GM18870 (cell line): ENCODE measurements at regions not wholly inside any gene's neighbourhood (a gene's known extent, or its start where the extent isn't known, plus 50 kb on each side); places are given as distances from the start of the nearest gene placed in this dataset.
"Not testable (repeated sequence)": the region's sequence is repeated elsewhere in the genome, so short reads cannot be mapped to it uniquely, and the experiment has no call there.

Experiments used
- ATAC-seq: cut with Tn5 transposase; IDR thresholded peaks from one replicate; pipeline ENCODE4 v1.9.1; 2021; ENCODE audit warnings: moderate library complexity; ENCODE audit not compliant: unreplicated experiment

DNA sequence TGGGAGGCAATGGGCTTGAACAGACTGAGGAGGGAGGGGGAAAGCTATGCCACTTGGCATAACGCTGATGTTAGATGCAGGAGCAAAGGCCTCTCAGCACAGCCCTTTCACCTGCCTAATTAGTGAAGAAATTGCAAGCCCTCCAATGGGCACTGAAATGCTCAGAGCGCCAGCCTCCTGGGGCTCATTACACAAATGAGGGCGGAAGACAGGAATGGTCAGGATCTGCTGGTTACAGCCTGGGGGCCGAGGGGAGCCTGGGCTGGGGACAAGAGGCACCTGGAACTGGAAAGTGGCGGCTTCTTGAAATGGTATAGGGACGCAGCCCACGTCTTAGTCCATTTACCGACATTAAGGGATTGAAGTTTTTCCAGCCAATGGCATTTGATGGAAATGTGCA lies 50.2 kb upstream of the PLET1 start:
- no peak for ATAC-seq

- ATAC-seq: no peak
These were observed 54.5 kb upstream of the PLET1 start for GRCh38 chr11:112315057-112315720.

- no peak for ATAC-seq
These were observed 55.4 kb upstream of the PLET1 start for GRCh38 chr11:112315861-112316739.

- no peak for ATAC-seq
These were observed 56.3 kb upstream of the PLET1 start for GRCh38 chr11:112316971-112317370.

DNA sequence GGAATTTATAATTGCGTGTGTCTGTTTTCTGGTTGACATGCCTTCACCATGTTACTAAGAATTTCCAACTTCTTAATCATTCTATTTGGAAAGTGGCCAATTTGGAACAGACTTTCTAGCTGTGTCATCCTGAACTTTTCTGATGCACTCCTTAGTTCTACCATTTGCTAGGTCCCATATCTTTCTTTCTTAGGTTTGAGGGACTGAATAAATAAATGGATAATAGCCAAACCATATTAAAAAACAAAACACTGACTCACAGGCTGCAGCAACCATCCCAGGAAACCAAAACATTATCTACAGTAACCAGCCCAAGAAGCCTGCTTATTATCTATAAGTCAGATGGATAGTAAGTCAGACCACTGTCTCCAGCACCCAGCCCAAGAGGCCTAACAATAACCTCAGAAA lies 57.5 kb upstream of the PLET1 start:
- no peak for ATAC-seq

- ATAC-seq: no peak
These were observed 58.0 kb upstream of the PLET1 start for GRCh38 chr11:112318661-112319060.

- ATAC-seq: no peak
These were observed 60.0 kb upstream of the PLET1 start for GRCh38 chr11:112320668-112321067.

GRCh38 chr11:112321501-112322172 lies 61.0 kb upstream of the PLET1 start:
- ATAC-seq: no peak

GRCh38 chr11:112322173-112322790 lies 61.6 kb upstream of the PLET1 start:
- ATAC-seq: no peak

DNA sequence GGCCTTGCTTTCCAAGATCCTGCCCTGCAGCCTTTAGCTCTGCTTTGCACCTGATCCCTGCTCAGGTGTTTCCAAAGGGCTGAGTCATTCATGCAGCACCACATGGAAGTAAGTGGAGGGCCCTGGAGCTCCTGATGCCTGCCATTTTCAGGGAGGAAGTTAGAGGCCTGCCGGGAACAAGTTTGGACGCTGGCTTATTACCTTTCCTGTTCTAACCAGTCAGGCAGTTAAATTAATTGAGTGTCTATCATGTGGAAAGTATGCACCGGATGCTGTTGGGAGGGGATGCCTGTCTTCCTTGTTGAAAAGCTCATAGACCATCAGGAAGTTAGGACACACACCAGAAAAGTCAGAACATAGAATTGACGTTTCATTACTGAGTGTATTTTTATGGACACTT lies 73.7 kb upstream of the PLET1 start:
- ATAC-seq: no peak

DNA sequence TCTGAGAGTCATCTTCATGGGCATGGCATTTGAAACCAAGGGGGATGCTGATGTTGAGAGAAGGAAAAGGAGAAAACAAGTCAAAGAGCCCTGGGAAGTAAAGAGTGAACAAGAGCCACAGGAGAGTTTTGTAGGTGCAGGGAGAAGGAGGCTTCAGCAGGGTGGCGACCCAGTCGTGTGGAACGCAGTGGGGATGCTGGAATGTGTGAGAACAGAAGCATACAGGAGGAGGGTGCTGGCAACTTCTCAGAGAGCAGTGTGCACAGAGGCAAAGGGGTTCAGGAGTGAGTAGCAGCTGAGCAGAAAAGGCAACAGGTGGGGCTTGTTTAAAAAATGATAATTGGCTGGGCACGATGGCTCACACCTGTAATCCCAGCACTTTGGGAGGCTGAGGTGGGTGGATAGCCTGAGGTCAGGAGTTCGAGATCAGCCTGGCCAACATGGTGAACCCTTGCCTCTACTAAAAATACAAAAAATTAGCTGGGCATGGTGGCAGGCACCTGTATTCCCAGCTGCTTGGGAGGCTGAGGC lies 75.8 kb upstream of the PLET1 start:
- no peak for ATAC-seq

GRCh38 chr11:112339566-112339965 lies 78.9 kb upstream of the PLET1 start:
- ATAC-seq: no peak

DNA sequence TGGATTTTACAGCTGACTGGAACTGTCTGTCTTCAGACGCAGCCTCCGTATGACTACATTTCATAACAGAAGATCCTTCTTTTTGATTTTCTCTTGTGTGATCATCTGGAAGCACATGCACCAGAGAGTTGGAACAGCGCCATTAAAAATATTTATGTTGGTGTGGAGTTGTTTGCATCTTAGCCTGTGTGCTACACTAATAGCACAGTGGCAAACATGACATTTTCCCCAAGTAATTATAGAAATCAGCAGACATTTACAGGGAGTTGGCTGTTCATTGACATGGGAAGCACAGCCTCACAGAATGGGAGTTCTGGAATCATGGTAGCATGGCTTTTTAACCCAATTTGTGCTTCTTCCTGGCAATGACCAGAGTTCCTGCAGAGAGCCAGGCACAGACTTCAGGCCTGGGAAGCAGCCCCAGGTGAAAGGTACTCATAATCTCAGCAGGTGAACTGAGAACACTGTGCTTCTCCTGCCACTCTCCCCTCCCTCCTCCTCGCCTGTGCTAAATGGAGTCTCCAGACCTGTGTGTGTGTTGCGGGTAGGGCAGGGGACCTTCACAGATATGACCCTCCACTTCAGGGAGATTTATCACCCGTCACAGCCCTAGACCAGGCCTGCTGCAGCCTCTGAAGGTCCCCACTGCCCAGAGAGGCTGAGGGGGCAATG lies 82.8 kb upstream of the PLET1 start:
- ATAC-seq: no peak

- ATAC-seq: no peak
These were observed 83.4 kb upstream of the PLET1 start for GRCh38 chr11:112344040-112344413.

DNA sequence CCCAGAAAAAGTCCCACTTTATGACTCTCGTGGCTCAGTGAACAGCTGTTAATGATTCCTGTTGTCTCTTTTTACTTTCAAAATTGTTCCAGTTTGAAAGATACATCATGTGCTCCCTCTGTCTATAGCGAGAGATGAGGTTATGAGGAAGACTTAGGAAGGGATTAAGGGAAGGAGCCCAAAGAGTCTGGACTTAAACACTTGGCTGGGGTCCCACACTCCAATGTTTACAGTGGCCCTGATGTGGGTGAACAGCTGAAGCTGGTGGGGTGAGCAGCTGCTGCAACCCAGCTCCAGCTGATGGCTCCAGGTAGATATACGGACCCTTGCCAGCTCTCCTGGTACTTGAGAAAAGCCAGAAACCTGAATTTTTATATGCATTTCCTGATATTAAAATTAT lies 84.5 kb upstream of the PLET1 start:
- ATAC-seq: no peak

GRCh38 chr11:112345706-112346105 lies 85.0 kb upstream of the PLET1 start:
- no peak for ATAC-seq

GRCh38 chr11:112346586-112346985 lies 85.9 kb upstream of the PLET1 start:
- no peak for ATAC-seq

- ATAC-seq: no peak
These were observed 87.9 kb upstream of the PLET1 start for GRCh38 chr11:112348480-112349029.

DNA sequence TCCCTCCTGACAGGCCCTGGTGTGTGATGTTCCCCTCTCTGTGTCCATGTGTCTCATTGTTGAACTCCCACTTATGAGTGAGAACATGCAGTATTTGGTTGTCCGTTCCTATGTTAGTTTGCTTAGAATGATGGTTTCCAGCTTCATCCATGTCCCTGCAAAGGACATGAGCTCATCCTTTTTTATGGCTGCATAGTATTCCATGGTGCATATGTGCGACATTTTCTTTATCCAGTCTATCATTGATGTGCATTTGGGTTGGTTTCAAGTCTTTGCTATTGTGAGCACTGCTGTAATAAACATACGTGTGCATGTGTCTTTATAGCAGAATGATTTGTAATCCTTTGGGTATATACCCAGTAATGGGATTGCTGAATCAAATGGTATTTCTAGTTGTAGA lies 90.8 kb upstream of the PLET1 start:
- ATAC-seq: not testable (repeated sequence)

DNA sequence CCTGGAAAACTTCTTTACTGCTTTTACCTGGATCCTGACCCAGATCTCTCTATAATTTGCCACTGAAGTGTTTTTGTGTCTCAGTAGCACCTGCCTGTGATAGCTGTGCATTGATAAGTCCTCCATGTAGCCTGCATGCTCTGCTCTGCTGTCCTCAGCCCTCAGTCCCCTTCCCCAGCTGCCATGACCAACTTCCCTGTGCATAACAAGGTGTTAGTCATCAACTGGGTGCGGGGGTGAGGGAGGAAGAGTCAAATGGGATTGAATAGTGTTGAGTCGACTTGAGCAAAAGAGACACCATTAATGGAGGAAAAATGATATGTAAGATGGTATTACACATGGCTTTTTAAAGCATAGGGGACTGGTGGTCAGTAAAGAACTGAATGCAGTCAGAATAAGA lies 92.2 kb upstream of the PLET1 start:
- ATAC-seq: no peak
